A549 (cell line): ENCODE measurements at regions not wholly inside any gene's neighbourhood (a gene's known extent, or its start where the extent isn't known, plus 50 kb on each side); places are given as distances from the start of the nearest gene placed in this dataset.

Source experiments
- CEBPB ChIP-seq, 2 experiments: fragments of >200 bp in 1 of 2; sonication (Bioruptor Twin) in 1 of 2; formaldehyde crosslinking in 1 of 2; IDR thresholded peaks; 2 replicates each; pipeline ENCODE4 v1.6.1; 2012 to 2016
- CTCF ChIP-seq: fragments of >200 bp; sonication (Bioruptor Twin); formaldehyde crosslinking; IDR thresholded peaks from 3 replicates; pipeline ENCODE4 v1.5.1; 2016
- HDAC2 ChIP-seq: fragments of 200-600 bp; sonication (generic); IDR thresholded peaks from 2 replicates; pipeline ENCODE4 v1.6.1; 2016
- MAFK ChIP-seq: fragments of 450-650 bp; IDR thresholded peaks from 2 replicates; pipeline ENCODE4 v1.6.1; 2014; ENCODE audit not compliant: partially characterized antibody
- MAZ ChIP-seq: fragments of 150-350 bp; IDR thresholded peaks from 2 replicates; pipeline ENCODE4 v1.6.1; 2014; ENCODE audit warnings: antibody characterized with exemption, low read depth, low read length, borderline replicate concordance
- MYC ChIP-seq: IDR thresholded peaks from 2 replicates; pipeline ENCODE4 v1.6.1; 2012; ENCODE audit warnings: mild to moderate bottlenecking, inconsistent platforms, low read length, improper control_type of control experiment, borderline replicate concordance
- REST ChIP-seq: fragments of 200-600 bp; sonication (generic); IDR thresholded peaks from 2 replicates; pipeline ENCODE4 v1.6.1; 2016; ENCODE audit warnings: antibody characterized with exemption, mild to moderate bottlenecking, moderate library complexity
- SMC3 ChIP-seq: fragments of >200 bp; sonication (Bioruptor Twin); formaldehyde crosslinking; IDR thresholded peaks from 3 replicates; pipeline ENCODE4 v1.6.1; 2018; ENCODE audit warnings: inconsistent platforms
- ZFP36 ChIP-seq: fragments of 450-650 bp; IDR thresholded peaks from 2 replicates; pipeline ENCODE4 v1.6.1; 2014; ENCODE audit warnings: borderline replicate concordance; ENCODE audit not compliant: partially characterized antibody
- ZSCAN20 ChIP-seq: fragments of 250-450 bp; sonication (Bioruptor Pico); IDR thresholded peaks from 2 replicates; pipeline ENCODE4 v1.8.0; 2022; ENCODE audit warnings: mild to moderate bottlenecking, moderate library complexity
- TF ChIP-seq, protein P1 (sequence below): IDR thresholded peaks from 2 replicates; pipeline ENCODE4 v1.6.1; 2012

DNA sequence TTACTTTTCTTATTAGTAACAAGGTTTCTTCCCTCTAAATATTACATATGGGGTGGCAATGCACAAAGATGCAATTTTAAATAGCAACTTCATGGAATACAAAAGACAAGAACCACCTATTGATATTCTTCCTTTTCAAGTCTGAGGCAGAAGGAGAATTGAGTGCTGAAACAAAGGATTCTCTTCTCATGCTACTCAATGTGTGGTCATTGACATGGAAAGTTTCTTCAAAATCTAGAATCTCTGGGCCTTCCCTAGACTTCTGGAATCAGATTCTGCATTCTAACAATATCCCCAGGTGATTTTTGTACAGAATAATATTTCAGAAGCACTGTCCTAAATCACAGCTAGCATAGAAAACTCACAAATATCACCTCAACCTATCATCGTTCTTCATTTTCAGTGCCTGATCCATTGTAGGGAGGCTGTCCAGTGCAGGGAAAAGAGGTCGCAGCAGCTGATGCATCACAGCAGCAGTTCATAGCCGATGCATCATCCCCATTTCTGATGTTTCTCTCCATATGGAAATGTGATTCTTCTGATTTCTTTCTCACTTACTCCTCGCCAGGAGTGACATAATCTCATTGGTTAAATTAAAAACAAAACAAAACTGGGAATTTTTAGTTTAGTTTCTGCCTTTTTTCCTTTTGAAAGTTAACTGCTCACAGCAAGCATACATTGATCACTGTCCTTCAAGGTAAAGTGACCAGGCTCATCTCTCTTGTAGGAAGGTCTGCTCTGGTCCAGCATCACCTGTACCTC, 139.5 kb upstream of the FAM83B start:
- TF ChIP-seq CTCF (no peak), ZSCAN20 (CRISPR knock-in tag) (no peak), SMC3 (no peak), MAZ (no peak), CEBPB (IDR thresholded peaks at IDR 0.05) (no peak), HDAC2 (no peak), MAFK (no peak), ZFP36 (no peak), REST (no peak), MYC (no peak)
- TF ChIP-seq, protein P1, sequence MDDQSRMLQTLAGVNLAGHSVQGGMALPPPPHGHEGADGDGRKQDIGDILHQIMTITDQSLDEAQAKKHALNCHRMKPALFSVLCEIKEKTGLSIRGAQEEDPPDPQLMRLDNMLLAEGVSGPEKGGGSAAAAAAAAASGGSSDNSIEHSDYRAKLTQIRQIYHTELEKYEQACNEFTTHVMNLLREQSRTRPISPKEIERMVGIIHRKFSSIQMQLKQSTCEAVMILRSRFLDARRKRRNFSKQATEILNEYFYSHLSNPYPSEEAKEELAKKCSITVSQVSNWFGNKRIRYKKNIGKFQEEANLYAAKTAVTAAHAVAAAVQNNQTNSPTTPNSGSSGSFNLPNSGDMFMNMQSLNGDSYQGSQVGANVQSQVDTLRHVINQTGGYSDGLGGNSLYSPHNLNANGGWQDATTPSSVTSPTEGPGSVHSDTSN: no peak
